ENCODE measurements at regions not wholly inside any gene's neighbourhood (a gene's known extent, or its start where the extent isn't known, plus 50 kb on each side); places are given as distances from the start of the nearest gene placed in this dataset.
"Not testable (repeated sequence)": the region's sequence is repeated elsewhere in the genome, so short reads cannot be mapped to it uniquely, and the experiment has no call there.

- no peak for ATAC-seq
- H3K9me3 Mint-ChIP-seq, result no peaks in the 10 kb centered on the region
- Histone ChIP-seq H3K27me3 (ENCODE audit: control insufficient read depth, insufficient read depth, low read length) (no peaks in the 10 kb centered on the region), H3K4me1 (ENCODE audit: control insufficient read depth, insufficient read depth, low read length) (peaks cover 12% of the 10 kb centered on the region), H3K9me3 (ENCODE audit: control insufficient read depth, insufficient read depth, low read length) (no peaks in the 10 kb centered on the region), H3K4me3 (ENCODE audit: low read length) (peak overlapping the region; percentile 51), H3K27ac (ENCODE audit: low read length) (peak overlapping the region; percentile 97), H3K36me3 (ENCODE audit: control insufficient read depth, insufficient read depth, low read length) (no peaks in the 10 kb centered on the region)
- TF ChIP-seq CTCF (IDR thresholded peaks at IDR 0.05), result no peak
- peak overlapping the region; percentile 89 to 90 for H3K27ac Mint-ChIP-seq
- 96% methylated on average over 6 of the region's 6 CpGs for WGBS (ENCODE audit: insufficient coverage)
- DNase-seq, result no peak
- H3K36me3 Mint-ChIP-seq, result no peaks in the 10 kb centered on the region
- peaks cover 16 to 21% of the 10 kb centered on the region in 2 donors for H3K4me1 Mint-ChIP-seq
- H3K4me3 Mint-ChIP-seq, result peak overlapping the region; percentile 76
- H3K27me3 Mint-ChIP-seq (ENCODE audit: low read depth in 2 of 2), result no peaks in the 10 kb centered on the region
- intact Hi-C loops (cut with micrococcal nuclease), result loop anchor here (2.0 kb wide), 2 partner anchors 15 to 45 kb away; no protein-coding TSS in a partner anchor
Measured at GRCh38 chr13:23966221-23966690, 69.0 kb upstream of the C1QTNF9B start.

- H3K27ac ChIP-seq (ENCODE audit: low read length), result peak overlapping the region; percentile 97
- Mint-ChIP-seq H3K4me3 (peak overlapping the region; percentile 76), H3K4me1 (peaks cover 16 to 21% of the 10 kb centered on the region in 2 donors), H3K9me3 (no peaks in the 10 kb centered on the region), H3K27me3 (ENCODE audit: low read depth in 2 of 2) (no peaks in the 10 kb centered on the region), H3K27ac (peak overlapping the region; percentile 89 to 90), H3K36me3 (no peaks in the 10 kb centered on the region)
- WGBS (ENCODE audit: insufficient coverage), result 33% methylated on average over 11 of the region's 11 CpGs
- no peaks in the 10 kb centered on the region for H3K27me3 ChIP-seq (ENCODE audit: control insufficient read depth, insufficient read depth, low read length)
- H3K36me3 ChIP-seq (ENCODE audit: control insufficient read depth, insufficient read depth, low read length), result no peaks in the 10 kb centered on the region
- peaks cover 12% of the 10 kb centered on the region for H3K4me1 ChIP-seq (ENCODE audit: control insufficient read depth, insufficient read depth, low read length)
- H3K9me3 ChIP-seq (ENCODE audit: control insufficient read depth, insufficient read depth, low read length), result no peaks in the 10 kb centered on the region
- no peak for TF ChIP-seq CTCF (IDR thresholded peaks at IDR 0.05)
- DNase-seq, result peak in 1 of 2 donors; percentile 66
- intact Hi-C loops (cut with micrococcal nuclease), result loop anchor here (2.0 kb wide), 2 partner anchors 14 to 46 kb away; no protein-coding TSS in a partner anchor
- peak overlapping the region; percentile 51 for H3K4me3 ChIP-seq (ENCODE audit: low read length)
- peak; percentile 58 to 76 (median 75) for ATAC-seq
Measured at GRCh38 chr13:23966691-23967615, 69.7 kb upstream of the C1QTNF9B start.

- H3K36me3 Mint-ChIP-seq; DNase-seq; H3K9me3 ChIP-seq (ENCODE audit: control insufficient read depth, insufficient read depth, low read length); ATAC-seq; H3K27me3 Mint-ChIP-seq (ENCODE audit: low read depth in 2 of 2); H3K27ac ChIP-seq (ENCODE audit: low read length); H3K36me3 ChIP-seq (ENCODE audit: control insufficient read depth, insufficient read depth, low read length); H3K9me3 Mint-ChIP-seq; H3K4me3 ChIP-seq (ENCODE audit: low read length); H3K27me3 ChIP-seq (ENCODE audit: control insufficient read depth, insufficient read depth, low read length): not testable (repeated sequence)
- peak overlapping the region; percentile 62 to 83 for H3K27ac Mint-ChIP-seq
- 100% methylated on average over 2 of the region's 3 CpGs for WGBS (ENCODE audit: insufficient coverage)
- intact Hi-C loops (cut with micrococcal nuclease), result loop anchor here (2.0 kb wide), 2 partner anchors 13 to 47 kb away; no protein-coding TSS in a partner anchor
- peak overlapping the region; percentile 66 for H3K4me3 Mint-ChIP-seq
- peaks cover 12% of the 10 kb centered on the region for H3K4me1 ChIP-seq (ENCODE audit: control insufficient read depth, insufficient read depth, low read length)
- peaks cover 16 to 21% of the 10 kb centered on the region in 2 donors for H3K4me1 Mint-ChIP-seq
Measured at GRCh38 chr13:23967792-23968191, 70.5 kb upstream of the C1QTNF9B start.

GRCh38 chr13:23969647-23970046, 72.3 kb upstream of the C1QTNF9B start:
- no peak overlapping the region for H3K4me3 ChIP-seq (ENCODE audit: low read length)
- peaks cover 16 to 21% of the 10 kb centered on the region in 2 donors for H3K4me1 Mint-ChIP-seq
- no peak overlapping the region for H3K27ac Mint-ChIP-seq
- no peaks in the 10 kb centered on the region for H3K27me3 Mint-ChIP-seq (ENCODE audit: low read depth in 2 of 2)
- ATAC-seq (no peak), DNase-seq (no peak)
- TF ChIP-seq CTCF (IDR thresholded peaks at IDR 0.05), result no peak
- 78% methylated on average over 3 of the region's 4 CpGs for WGBS (ENCODE audit: insufficient coverage)
- intact Hi-C loops (cut with micrococcal nuclease), result no loop called here
- no peaks in the 10 kb centered on the region for H3K27me3 ChIP-seq (ENCODE audit: control insufficient read depth, insufficient read depth, low read length)
- no peaks in the 10 kb centered on the region for H3K9me3 ChIP-seq (ENCODE audit: control insufficient read depth, insufficient read depth, low read length)
- peaks cover 12% of the 10 kb centered on the region for H3K4me1 ChIP-seq (ENCODE audit: control insufficient read depth, insufficient read depth, low read length)
- H3K36me3 Mint-ChIP-seq, result no peaks in the 10 kb centered on the region
- no peak overlapping the region for H3K4me3 Mint-ChIP-seq
- no peaks in the 10 kb centered on the region for H3K9me3 Mint-ChIP-seq
- H3K36me3 ChIP-seq (ENCODE audit: control insufficient read depth, insufficient read depth, low read length), result no peaks in the 10 kb centered on the region
- H3K27ac ChIP-seq (ENCODE audit: low read length), result no peak overlapping the region
